Astrocyte (in vitro differentiated cells and primary cell): ENCODE measurements at regions not wholly inside any gene's neighbourhood (a gene's known extent, or its start where the extent isn't known, plus 50 kb on each side); places are given as distances from the start of the nearest gene placed in this dataset.

Source experiments
- CTCF ChIP-seq: IDR thresholded peaks from 2 replicates; pipeline ENCODE4 v1.5.1; 2011; ENCODE audit warnings: low read depth, mild to moderate bottlenecking, inconsistent platforms, low read length, moderate library complexity; ENCODE audit not compliant: insufficient read depth
- EZH2 ChIP-seq: IDR thresholded peaks from 2 replicates; pipeline ENCODE4 v1.6.1; 2012; ENCODE audit warnings: mild to moderate bottlenecking, low read length, inconsistent platforms; ENCODE audit not compliant: insufficient read depth

GRCh38 chr2:9756692-9757250 is 86.5 kb upstream of the TAF1B start:
- TF ChIP-seq CTCF, result no peak
- no peak for TF ChIP-seq EZH2
